Smooth muscle cell (in vitro differentiated cells): ENCODE measurements at regions not wholly inside any gene's neighbourhood (a gene's known extent, or its start where the extent isn't known, plus 50 kb on each side); places are given as distances from the start of the nearest gene placed in this dataset.

Source experiments
- DNase-seq: peaks from one replicate; lab custom pipeline; 2025; ENCODE audit not compliant: unreplicated experiment; lab: John Stamatoyannopoulos, UW
- H2AFZ ChIP-seq: fragments of 200-600 bp; sonication (generic); 2 replicates; pipeline ENCODE4 v1.6.0; 2016; ENCODE audit warnings: antibody characterized with exemption, low read depth, mild to moderate bottlenecking
- H3F3A ChIP-seq: fragments of 200-600 bp; sonication (generic); 2 replicates; pipeline ENCODE4 v1.6.0; 2017; ENCODE audit warnings: antibody characterized with exemption, low read depth
- H3K27ac ChIP-seq: fragments of 200-600 bp; sonication (generic); 2 replicates; pipeline ENCODE4 v1.5.1; 2016; ENCODE audit warnings: low read depth, mild to moderate bottlenecking
- H3K27me3 ChIP-seq: fragments of 200-600 bp; sonication (generic); 2 replicates; pipeline ENCODE4 v1.6.1; 2016; ENCODE audit warnings: low read depth, mild to moderate bottlenecking
- H3K36me3 ChIP-seq: fragments of 200-600 bp; sonication (generic); 2 replicates; pipeline ENCODE4 v1.5.1; 2016; ENCODE audit warnings: low read depth
- H3K4me1 ChIP-seq: fragments of 200-600 bp; sonication (generic); 2 replicates; pipeline ENCODE4 v1.5.1; 2016; ENCODE audit warnings: low read depth
- H3K4me2 ChIP-seq: fragments of 200-600 bp; sonication (generic); 2 replicates; pipeline ENCODE4 v1.6.0; 2016; ENCODE audit warnings: mild to moderate bottlenecking
- H3K4me3 ChIP-seq: fragments of 200-600 bp; sonication (generic); 2 replicates; pipeline ENCODE4 v1.5.1; 2016; ENCODE audit warnings: mild to moderate bottlenecking
- H3K79me2 ChIP-seq: fragments of 200-600 bp; sonication (generic); 2 replicates; pipeline ENCODE4 v1.6.0; 2016; ENCODE audit warnings: low read depth, mild to moderate bottlenecking
- H3K9ac ChIP-seq: fragments of 200-600 bp; sonication (generic); 2 replicates; pipeline ENCODE4 v1.6.0; 2016; ENCODE audit warnings: low read depth
- H3K9me3 ChIP-seq: fragments of 200-600 bp; sonication (generic); replicated peaks from 2 replicates; pipeline ENCODE4 v1.5.1; 2016; ENCODE audit warnings: low read depth
- H4K20me1 ChIP-seq: fragments of 200-600 bp; sonication (generic); 2 replicates; pipeline ENCODE4 v1.6.0; 2016; ENCODE audit warnings: low read depth
- CTCF ChIP-seq: fragments of 200-600 bp; sonication (generic); IDR thresholded peaks from 2 replicates; pipeline ENCODE4 v1.5.1; 2017; ENCODE audit warnings: borderline replicate concordance, mild to moderate bottlenecking, antibody characterized with exemption; ENCODE audit not compliant: insufficient read depth, poor library complexity, severe bottlenecking
- WGBS: methylation state at CpG from one replicate; pipeline ENCODE4 v1.1.7; 2016; ENCODE audit warnings: low lambda C conversion rate; 5-methylcytosine and 5-hydroxymethylcytosine counted together

GRCh38 chr7:54090652-54091213 is 451.4 kb upstream of the VSTM2A start:
- WGBS: 86% methylated on average over 4 of the region's 4 CpGs
- Histone ChIP-seq H3K36me3 (no peaks in the 10 kb centered on the region), H3K9me3 (no peaks in the 10 kb centered on the region), H3K4me1 (no peaks in the 10 kb centered on the region), H3K79me2 (no peaks in the 10 kb centered on the region), H4K20me1 (no peaks in the 10 kb centered on the region), H3K27ac (no peak overlapping the region), H3F3A (no peaks in the 10 kb centered on the region), H2AFZ (no peak overlapping the region), H3K9ac (no peak overlapping the region), H3K4me2 (no peak overlapping the region), H3K27me3 (no peaks in the 10 kb centered on the region), H3K4me3 (no peak overlapping the region)
- TF ChIP-seq CTCF: no peak
- no peak for DNase-seq

- no peaks in the 10 kb centered on the region for H3K9me3 ChIP-seq
- no peaks in the 10 kb centered on the region for H3K27me3 ChIP-seq
- no peak for TF ChIP-seq CTCF
- no peaks in the 10 kb centered on the region for H3K4me1 ChIP-seq
- WGBS: 95% methylated on average over 6 of the region's 6 CpGs
- H3K9ac ChIP-seq: no peak overlapping the region
- H3K4me3 ChIP-seq: no peak overlapping the region
- no peaks in the 10 kb centered on the region for H3K36me3 ChIP-seq
- H3F3A ChIP-seq: no peaks in the 10 kb centered on the region
- no peak overlapping the region for H2AFZ ChIP-seq
- no peaks in the 10 kb centered on the region for H4K20me1 ChIP-seq
- H3K79me2 ChIP-seq: no peaks in the 10 kb centered on the region
- no peak overlapping the region for H3K27ac ChIP-seq
- no peak for DNase-seq
- no peak overlapping the region for H3K4me2 ChIP-seq
Measured at GRCh38 chr7:54091322-54091721, 450.9 kb upstream of the VSTM2A start.

GRCh38 chr7:54097886-54098285 is 444.3 kb upstream of the VSTM2A start:
- DNase-seq: no peak
- WGBS: 93% methylated on average over 1 of the region's 1 CpG

More at GRCh38 chr7:54097886-54098285, 444.3 kb upstream of the VSTM2A start:
- H3K4me1 ChIP-seq: no peaks in the 10 kb centered on the region
- no peaks in the 10 kb centered on the region for H3F3A ChIP-seq
- no peak overlapping the region for H3K4me3 ChIP-seq
- H3K9ac ChIP-seq: no peak overlapping the region
- H4K20me1 ChIP-seq: no peaks in the 10 kb centered on the region
- TF ChIP-seq CTCF: no peak
- H3K36me3 ChIP-seq: no peaks in the 10 kb centered on the region
- H3K4me2 ChIP-seq: no peak overlapping the region
- H3K27me3 ChIP-seq: no peaks in the 10 kb centered on the region
- no peak overlapping the region for H3K27ac ChIP-seq
- H2AFZ ChIP-seq: no peak overlapping the region
- H3K79me2 ChIP-seq: no peaks in the 10 kb centered on the region
- no peaks in the 10 kb centered on the region for H3K9me3 ChIP-seq
